Astrocyte of the spinal cord (primary cell): ENCODE measurements at regions not wholly inside any gene's neighbourhood (a gene's known extent, or its start where the extent isn't known, plus 50 kb on each side); places are given as distances from the start of the nearest gene placed in this dataset.

Experiments used
- DNase-seq: peaks from one replicate; pipeline ENCODE4 v3.0.0; 2011; ENCODE audit warnings: low read depth, low spot score
- H3K4me3 ChIP-seq: 2 replicates; pipeline ENCODE4 v1.5.1; 2011; ENCODE audit warnings: low read depth, mild to moderate bottlenecking, low read length, moderate library complexity
- CTCF ChIP-seq: IDR thresholded peaks from 2 replicates; pipeline ENCODE4 v1.5.1; 2012; ENCODE audit warnings: low read depth, mild to moderate bottlenecking, low read length, inconsistent platforms
- in situ Hi-C: cut with HindIII; loops from 2 replicates; pipeline ENCODE4 v1.10.0; 2017; ENCODE audit warnings: low sequenced_read_pairs

DNA sequence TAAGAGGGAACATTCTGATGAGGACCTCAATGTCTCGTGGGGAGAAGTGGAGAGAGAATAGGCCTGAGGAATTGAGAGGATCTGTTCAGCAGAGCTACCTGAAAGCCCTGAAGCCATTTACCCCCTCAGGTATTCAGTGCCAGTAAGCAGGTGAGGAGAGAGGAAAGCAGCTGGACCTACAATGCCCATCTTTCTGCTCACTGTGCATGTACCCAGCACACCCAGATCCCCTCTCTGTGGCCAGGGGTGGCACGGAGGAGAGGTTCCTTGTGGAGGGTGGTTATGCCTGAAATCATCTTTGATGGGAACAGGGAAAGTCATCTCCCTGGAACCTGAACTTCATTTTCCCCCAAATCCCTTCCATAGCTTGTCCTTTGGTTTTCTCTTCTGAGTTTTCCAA lies 277.8 kb upstream of the B3GAT1 start:
- no peak for DNase-seq
- no peak for TF ChIP-seq CTCF
- in situ Hi-C loops = no loop called here
- H3K4me3 ChIP-seq = no peak overlapping the region

DNA sequence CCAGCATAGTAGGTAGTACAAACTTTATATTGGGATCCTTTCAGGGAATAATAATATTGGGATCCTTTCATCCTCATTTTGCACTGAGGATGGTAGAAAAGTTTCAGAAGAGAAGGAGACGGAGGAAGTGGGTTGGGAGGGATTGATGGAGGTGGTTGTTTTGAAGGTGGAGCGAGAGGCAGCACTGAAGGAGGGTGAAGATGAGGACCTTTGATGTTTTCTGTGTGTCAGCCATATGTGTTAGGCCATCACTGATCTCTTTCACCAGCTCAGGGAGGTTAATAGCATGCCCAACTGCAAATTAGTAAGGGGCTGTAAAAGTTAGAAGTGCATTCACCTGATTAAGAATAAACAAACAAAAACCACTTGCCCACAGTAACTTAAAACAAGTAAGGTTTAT lies 275.5 kb upstream of the B3GAT1 start:
- no peak for TF ChIP-seq CTCF
- no peak overlapping the region for H3K4me3 ChIP-seq
- in situ Hi-C loops = no loop called here
- no peak for DNase-seq

- in situ Hi-C loops = no loop called here
- H3K4me3 ChIP-seq = no peak overlapping the region
- TF ChIP-seq CTCF = no peak
- DNase-seq = no peak
Observed at GRCh38 chr11:134686460-134687061, 274.5 kb upstream of the B3GAT1 start.

- TF ChIP-seq CTCF = no peak
- in situ Hi-C loops = no loop called here
Observed at GRCh38 chr11:134685793-134686380, 273.8 kb upstream of the B3GAT1 start.

DNA sequence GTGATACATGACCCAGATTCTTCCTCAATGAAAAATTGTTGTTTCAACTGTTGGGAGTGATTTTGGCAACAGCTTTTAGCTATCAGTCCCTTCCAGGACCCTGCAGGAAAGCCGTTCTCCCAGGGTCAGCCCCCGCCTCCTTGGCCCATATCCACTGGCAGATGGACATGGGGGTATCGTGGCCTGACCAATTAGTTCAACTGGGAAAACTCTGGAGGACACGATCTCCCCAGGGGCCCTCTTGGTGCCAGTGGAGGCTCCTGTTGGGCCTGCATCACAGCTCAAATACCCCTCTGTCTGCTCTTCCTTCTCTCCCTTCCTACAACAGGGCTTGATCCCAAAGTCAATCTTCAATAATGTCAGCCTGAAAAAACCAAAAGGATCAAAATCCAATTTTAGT lies 272.5 kb upstream of the B3GAT1 start:
- no peak for TF ChIP-seq CTCF
- no peak overlapping the region for H3K4me3 ChIP-seq
- in situ Hi-C loops = no loop called here

More at GRCh38 chr11:134685793-134686380, 273.8 kb upstream of the B3GAT1 start:
- no peak overlapping the region for H3K4me3 ChIP-seq
- no peak for DNase-seq

DNA sequence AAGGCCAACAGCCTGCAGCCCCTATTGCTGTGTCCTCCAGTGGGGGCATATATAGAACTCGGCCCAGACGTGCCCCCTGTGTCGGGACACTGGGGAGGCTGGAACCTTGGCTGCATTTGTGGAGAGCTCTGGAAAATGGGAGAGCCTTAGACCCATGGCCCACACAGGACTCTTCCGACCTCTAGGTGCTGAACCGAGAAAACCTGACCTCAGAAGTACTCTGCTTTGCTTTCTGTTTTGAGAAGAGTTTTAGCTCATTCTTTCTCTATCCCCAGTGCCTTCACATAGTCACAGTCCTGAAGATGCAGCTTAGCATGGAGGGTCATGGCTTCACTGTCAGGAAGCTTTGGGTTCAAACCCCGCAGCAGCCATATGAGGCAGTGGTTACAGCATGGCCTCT lies 271.8 kb upstream of the B3GAT1 start:
- in situ Hi-C loops = no loop called here
- DNase-seq = no peak
- TF ChIP-seq CTCF = no peak
- no peak overlapping the region for H3K4me3 ChIP-seq

More for the DNA sequence above, 272.5 kb upstream of the B3GAT1 start:
- DNase-seq = no peak

DNA sequence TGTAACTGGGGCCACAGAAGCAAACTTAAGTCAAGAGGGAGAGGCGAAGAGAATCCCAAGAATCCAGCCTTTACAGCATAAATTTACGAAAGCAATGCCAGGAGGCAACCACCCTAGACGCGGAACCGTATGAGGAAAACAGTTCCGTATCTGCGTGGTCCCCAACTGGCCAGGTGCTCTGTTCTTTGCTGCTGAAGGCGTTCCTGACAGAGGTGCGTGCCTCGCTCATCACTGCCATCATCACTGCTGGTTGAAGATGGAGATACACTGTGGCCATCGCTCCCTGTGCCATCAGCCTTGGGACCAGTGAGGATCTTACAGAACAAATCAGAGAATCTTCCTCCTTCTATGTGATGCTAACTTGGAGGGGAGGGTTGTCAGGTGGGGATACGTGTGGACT lies 270.5 kb upstream of the B3GAT1 start:
- no peak for DNase-seq
- no peak overlapping the region for H3K4me3 ChIP-seq
- no peak for TF ChIP-seq CTCF
- in situ Hi-C loops = no loop called here
